ENCODE measurements at regions not wholly inside any gene's neighbourhood (a gene's known extent, or its start where the extent isn't known, plus 50 kb on each side); places are given as distances from the start of the nearest gene placed in this dataset.
A peak's percentile ranks its signal among the peaks of the same experiment; 100 is the strongest.

DNA sequence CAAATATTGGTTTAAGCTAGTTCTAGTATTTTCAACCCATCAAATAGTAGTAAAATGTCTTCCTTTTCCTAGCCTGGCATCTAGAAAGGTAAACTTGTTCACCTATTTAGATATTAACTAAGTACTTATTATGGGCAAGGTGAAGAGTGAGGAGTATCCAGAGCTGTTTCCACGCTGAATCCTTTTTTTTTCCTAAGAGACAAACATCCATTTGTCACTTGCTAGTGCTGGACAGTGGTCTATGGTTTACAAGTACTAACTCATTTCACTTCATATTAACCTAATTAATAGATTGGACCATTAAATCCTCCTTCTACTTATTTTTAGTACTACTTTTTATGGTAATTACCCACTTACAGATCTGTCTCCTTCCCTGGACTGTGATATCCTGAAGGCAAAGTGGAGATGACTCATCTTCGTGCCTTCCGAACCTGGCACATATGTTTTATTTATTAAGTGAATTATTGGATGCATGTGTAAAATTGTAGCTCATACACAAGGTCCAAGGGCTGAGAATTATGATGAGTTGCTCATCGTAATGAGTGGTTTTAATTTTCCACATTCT lies 159.6 kb upstream of the IGFBP3 start:
- ChIA-PET CTCF (interaction anchor here (0.5 to 0.6 kb wide), 2 partner anchors 63 to 205 kb away, joined by 3 read pairs; no protein-coding TSS in a partner anchor), POLR2A (ENCODE audit: low non-redundant PET) (no interaction called here)
- no peak overlapping the region for H3K27ac ChIP-seq
- peak; percentile 41 for DNase-seq (ENCODE audit: low spot score)
- TF ChIP-seq, protein P1, sequence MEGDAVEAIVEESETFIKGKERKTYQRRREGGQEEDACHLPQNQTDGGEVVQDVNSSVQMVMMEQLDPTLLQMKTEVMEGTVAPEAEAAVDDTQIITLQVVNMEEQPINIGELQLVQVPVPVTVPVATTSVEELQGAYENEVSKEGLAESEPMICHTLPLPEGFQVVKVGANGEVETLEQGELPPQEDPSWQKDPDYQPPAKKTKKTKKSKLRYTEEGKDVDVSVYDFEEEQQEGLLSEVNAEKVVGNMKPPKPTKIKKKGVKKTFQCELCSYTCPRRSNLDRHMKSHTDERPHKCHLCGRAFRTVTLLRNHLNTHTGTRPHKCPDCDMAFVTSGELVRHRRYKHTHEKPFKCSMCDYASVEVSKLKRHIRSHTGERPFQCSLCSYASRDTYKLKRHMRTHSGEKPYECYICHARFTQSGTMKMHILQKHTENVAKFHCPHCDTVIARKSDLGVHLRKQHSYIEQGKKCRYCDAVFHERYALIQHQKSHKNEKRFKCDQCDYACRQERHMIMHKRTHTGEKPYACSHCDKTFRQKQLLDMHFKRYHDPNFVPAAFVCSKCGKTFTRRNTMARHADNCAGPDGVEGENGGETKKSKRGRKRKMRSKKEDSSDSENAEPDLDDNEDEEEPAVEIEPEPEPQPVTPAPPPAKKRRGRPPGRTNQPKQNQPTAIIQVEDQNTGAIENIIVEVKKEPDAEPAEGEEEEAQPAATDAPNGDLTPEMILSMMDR (conservative IDR thresholded peaks at IDR 0.05; ENCODE audit: low read depth) = no peak

DNA sequence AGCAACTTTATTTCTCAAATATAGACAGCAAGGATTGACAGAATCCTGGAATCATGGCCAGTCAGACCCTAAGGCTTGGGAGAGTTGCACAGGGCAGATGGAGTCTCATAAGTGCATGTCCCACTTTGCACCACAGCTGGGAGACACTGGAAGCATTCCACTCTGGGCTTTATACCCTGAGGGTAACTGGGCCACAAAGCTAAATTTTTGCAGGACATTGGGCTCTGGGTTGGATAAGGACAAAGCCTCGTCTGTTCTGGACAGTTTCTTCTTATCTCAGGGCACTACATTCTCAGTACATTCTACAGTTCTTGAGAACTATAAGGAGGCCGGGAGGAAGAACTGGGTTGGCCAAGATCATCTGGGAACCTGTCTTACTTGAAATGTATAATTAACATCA lies 158.3 kb upstream of the IGFBP3 start:
- ChIA-PET CTCF (interaction anchor here (0.6 kb wide), 1 partner anchor 539 kb away, joined by 3 read pairs; no protein-coding TSS in a partner anchor), POLR2A (ENCODE audit: low non-redundant PET) (no interaction called here)
- TF ChIP-seq, protein P1 (conservative IDR thresholded peaks at IDR 0.05; ENCODE audit: low read depth) = no peak
- no peak overlapping the region for H3K27ac ChIP-seq
- DNase-seq (ENCODE audit: low spot score) = no peak

DNA sequence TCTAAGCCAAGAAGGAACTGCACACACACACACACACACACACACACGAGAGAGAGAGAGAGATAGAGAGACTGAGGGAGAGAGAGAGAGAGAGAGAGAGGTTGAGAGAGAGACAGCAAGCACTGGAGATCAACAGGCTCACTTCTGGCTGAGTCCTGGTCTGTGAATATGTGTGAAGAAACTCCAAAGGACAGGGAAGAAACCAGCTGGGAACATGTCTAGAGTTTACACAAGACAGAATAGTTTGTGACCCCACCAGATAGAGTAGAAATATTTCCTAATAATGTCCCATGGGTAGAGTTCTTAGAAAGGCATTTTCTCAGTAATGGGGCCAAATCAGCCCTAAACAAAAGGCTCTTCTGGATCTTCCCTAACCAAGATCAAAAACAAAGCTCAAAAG lies 155.5 kb upstream of the IGFBP3 start:
- no peak for DNase-seq (ENCODE audit: low spot score)
- POLR2A ChIA-PET (ENCODE audit: low non-redundant PET) = no interaction called here
- TF ChIP-seq, protein P1 (conservative IDR thresholded peaks at IDR 0.05; ENCODE audit: low read depth) = no peak
- H3K27ac ChIP-seq = no peak overlapping the region
- CTCF ChIA-PET = interaction anchor here (0.7 kb wide), 1 partner anchor 957 kb away, joined by 8 read pairs; no protein-coding TSS in a partner anchor

DNA sequence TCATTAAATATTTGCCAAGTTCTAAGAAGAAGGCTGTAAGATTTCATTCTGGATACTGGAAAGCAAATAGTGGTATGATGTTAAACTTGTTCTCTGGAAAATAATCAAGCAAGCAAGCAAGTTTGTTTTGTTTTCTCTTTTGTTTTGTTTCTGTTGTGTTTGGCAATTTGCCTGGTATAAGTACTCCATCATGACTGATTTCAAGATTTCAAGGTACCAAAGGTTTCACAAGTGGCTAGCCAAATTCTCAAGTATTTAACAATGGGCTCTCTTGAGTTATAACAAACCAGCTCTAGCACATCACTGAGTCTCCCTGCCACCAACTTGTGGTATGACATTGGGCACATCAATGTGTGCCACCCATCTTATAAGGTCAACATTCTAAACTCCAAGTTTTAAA lies 151.7 kb upstream of the IGFBP3 start:
- TF ChIP-seq, protein P1 (conservative IDR thresholded peaks at IDR 0.05; ENCODE audit: low read depth) = no peak
- H3K27ac ChIP-seq = no peak overlapping the region
- ChIA-PET CTCF (interaction anchor here (0.8 kb wide), 1 partner anchor 1103 kb away, joined by 3 read pairs; no protein-coding TSS in a partner anchor), POLR2A (ENCODE audit: low non-redundant PET) (no interaction called here)
- no peak for DNase-seq (ENCODE audit: low spot score)

DNA sequence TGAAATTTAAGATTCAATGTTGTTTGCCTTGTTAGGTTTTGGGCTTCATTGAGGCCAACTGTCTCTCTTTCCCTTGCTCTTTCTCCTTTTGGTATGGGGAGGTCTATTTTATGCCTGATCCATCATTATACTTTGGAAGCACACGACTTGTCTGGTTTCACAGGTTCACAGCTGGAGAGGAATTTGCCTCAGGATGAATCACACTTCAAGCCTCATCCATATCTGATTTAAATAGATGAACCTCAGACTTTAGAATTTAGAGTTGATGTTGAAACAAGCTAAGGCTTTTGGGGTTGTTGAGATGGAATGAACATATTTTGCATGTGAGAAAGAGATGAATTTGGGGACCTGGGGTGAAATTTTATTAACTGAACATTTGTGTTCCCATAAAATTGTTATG lies 150.5 kb upstream of the IGFBP3 start:
- ChIA-PET POLR2A (ENCODE audit: low non-redundant PET) (no interaction called here), CTCF (interaction anchor here (0.5 kb wide), 1 partner anchor 295 kb away, joined by 4 read pairs; no protein-coding TSS in a partner anchor)
- no peak overlapping the region for H3K27ac ChIP-seq
- no peak for DNase-seq (ENCODE audit: low spot score)
- TF ChIP-seq, protein P1 (conservative IDR thresholded peaks at IDR 0.05; ENCODE audit: low read depth) = no peak

DNA sequence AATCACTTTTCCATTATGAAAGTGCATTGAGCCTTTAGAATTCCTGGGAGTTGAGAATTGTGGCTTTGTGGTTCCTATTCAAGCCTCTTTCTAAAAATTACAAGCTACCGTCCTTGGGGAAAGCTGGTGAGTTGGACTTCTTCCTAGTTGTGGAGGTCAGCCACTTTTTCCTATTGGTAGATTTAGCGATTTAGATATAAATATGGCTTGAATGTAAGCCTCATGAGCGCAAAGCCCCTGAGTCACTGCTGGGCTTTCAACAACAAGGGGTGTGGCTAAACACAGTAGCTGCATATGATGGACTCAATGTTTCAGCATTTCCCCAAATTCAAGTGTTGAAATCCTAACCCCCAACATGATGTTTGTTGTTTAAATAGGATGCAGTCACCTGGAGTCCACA lies 150.0 kb upstream of the IGFBP3 start:
- ChIA-PET CTCF (interaction anchor here (0.5 kb wide), 1 partner anchor 295 kb away, joined by 4 read pairs; no protein-coding TSS in a partner anchor), POLR2A (ENCODE audit: low non-redundant PET) (no interaction called here)
- DNase-seq (ENCODE audit: low spot score) = no peak
- no peak overlapping the region for H3K27ac ChIP-seq
- TF ChIP-seq, protein P1 (conservative IDR thresholded peaks at IDR 0.05; ENCODE audit: low read depth) = no peak

Data from RWPE1 (cell line).